ENCODE measurements at regions not wholly inside any gene's neighbourhood (a gene's known extent, or its start where the extent isn't known, plus 50 kb on each side); places are given as distances from the start of the nearest gene placed in this dataset.

GRCh38 chr13:47639738-47640447 is 361.2 kb downstream of the SUCLA2 start:
- WGBS, 4 donors: 73 to 85% (median 83%) methylated on average over 2 of the region's 2 CpGs
- Histone ChIP-seq H3K27me3 (no peaks in the 10 kb centered on the region), H3K4me3 (no peak overlapping the region), H3K9me3 (peaks cover 0 to 13% (median 0%) of the 10 kb centered on the region in 12 donors), H3K4me1 (no peaks in the 10 kb centered on the region), H3K36me3 (no peaks in the 10 kb centered on the region), H3K27ac (no peak overlapping the region)
- TF ChIP-seq, protein P1, sequence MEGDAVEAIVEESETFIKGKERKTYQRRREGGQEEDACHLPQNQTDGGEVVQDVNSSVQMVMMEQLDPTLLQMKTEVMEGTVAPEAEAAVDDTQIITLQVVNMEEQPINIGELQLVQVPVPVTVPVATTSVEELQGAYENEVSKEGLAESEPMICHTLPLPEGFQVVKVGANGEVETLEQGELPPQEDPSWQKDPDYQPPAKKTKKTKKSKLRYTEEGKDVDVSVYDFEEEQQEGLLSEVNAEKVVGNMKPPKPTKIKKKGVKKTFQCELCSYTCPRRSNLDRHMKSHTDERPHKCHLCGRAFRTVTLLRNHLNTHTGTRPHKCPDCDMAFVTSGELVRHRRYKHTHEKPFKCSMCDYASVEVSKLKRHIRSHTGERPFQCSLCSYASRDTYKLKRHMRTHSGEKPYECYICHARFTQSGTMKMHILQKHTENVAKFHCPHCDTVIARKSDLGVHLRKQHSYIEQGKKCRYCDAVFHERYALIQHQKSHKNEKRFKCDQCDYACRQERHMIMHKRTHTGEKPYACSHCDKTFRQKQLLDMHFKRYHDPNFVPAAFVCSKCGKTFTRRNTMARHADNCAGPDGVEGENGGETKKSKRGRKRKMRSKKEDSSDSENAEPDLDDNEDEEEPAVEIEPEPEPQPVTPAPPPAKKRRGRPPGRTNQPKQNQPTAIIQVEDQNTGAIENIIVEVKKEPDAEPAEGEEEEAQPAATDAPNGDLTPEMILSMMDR (IDR thresholded peaks at IDR 0.05): no peak
- TF ChIP-seq POLR2A (IDR thresholded peaks at IDR 0.05): no peak
- intact Hi-C loops (cut with DNase I): no loop called here
- DNase-seq (no peak), ATAC-seq (no peak)

- ATAC-seq (no peak), DNase-seq (no peak)
- Histone ChIP-seq H3K4me3 (no peak overlapping the region), H3K27me3 (no peaks in the 10 kb centered on the region), H3K4me1 (no peaks in the 10 kb centered on the region), H3K27ac (no peak overlapping the region), H3K9me3 (peaks cover 0 to 21% (median 0%) of the 10 kb centered on the region in 12 donors), H3K36me3 (no peaks in the 10 kb centered on the region)
- intact Hi-C loops (cut with DNase I): no loop called here
- no peak for TF ChIP-seq POLR2A (IDR thresholded peaks at IDR 0.05)
- TF ChIP-seq, protein P1 (IDR thresholded peaks at IDR 0.05): no peak
- 75 to 95% (median 84%) methylated on average over 1 of the region's 1 CpG for WGBS, 4 donors
Measured at GRCh38 chr13:47638627-47639026, 362.4 kb downstream of the SUCLA2 start.

- DNase-seq (no peak), ATAC-seq (no peak)
- Histone ChIP-seq H3K4me1 (no peaks in the 10 kb centered on the region), H3K9me3 (peaks cover 0 to 25% (median 0%) of the 10 kb centered on the region in 12 donors), H3K27ac (no peak overlapping the region), H3K4me3 (no peak overlapping the region), H3K36me3 (no peaks in the 10 kb centered on the region), H3K27me3 (peaks cover 0 to 7% (median 0%) of the 10 kb centered on the region in 9 donors)
- intact Hi-C loops (cut with DNase I): no loop called here
- WGBS, 4 donors: 10 to 37% (median 34%) methylated on average over 2 to 4 of the region's 4 CpGs
- no peak for TF ChIP-seq POLR2A (IDR thresholded peaks at IDR 0.05)
- TF ChIP-seq, protein P1 (IDR thresholded peaks at IDR 0.05): no peak
Measured at GRCh38 chr13:47632311-47632710, 368.8 kb downstream of the SUCLA2 start.

DNA sequence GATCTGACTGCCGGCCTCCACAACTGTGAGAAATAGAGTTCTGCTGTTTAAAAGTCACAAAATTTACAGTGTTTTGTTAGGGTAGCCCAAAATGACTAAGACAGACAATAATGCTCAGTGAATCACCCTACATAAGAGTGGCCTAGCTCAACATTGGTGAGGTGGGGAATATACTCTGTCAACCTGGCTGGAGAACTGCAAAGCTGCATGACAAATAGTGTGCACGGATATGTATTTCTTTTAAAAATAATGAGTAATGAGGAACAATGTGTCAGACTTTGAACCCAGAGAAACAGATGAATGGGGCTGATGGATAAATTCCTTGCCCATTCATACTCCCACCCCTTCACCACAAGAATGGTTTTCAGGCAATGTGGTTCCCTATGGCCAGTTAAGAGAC is 372.4 kb downstream of the SUCLA2 start:
- ATAC-seq (no peak), DNase-seq (no peak)
- 76 to 91% (median 83%) methylated on average over 2 of the region's 2 CpGs for WGBS, 4 donors
- H3K27me3 ChIP-seq: peaks cover 0 to 7% (median 0%) of the 10 kb centered on the region in 9 donors
- no peaks in the 10 kb centered on the region for H3K36me3 ChIP-seq
- peaks cover 0 to 9% (median 0%) of the 10 kb centered on the region in 12 donors for H3K9me3 ChIP-seq
- intact Hi-C loops (cut with DNase I): no loop called here
- H3K27ac ChIP-seq: no peak overlapping the region
- no peak overlapping the region for H3K4me3 ChIP-seq
- TF ChIP-seq, protein P1 (IDR thresholded peaks at IDR 0.05): no peak
- TF ChIP-seq POLR2A (IDR thresholded peaks at IDR 0.05): no peak
- H3K4me1 ChIP-seq: no peaks in the 10 kb centered on the region

Measured in heart left ventricle (tissue), 16 donors.